Suprapubic skin (tissue), 4 donors: ENCODE measurements at regions not wholly inside any gene's neighbourhood (a gene's known extent, or its start where the extent isn't known, plus 50 kb on each side); places are given as distances from the start of the nearest gene placed in this dataset.
"Not testable (repeated sequence)": the region's sequence is repeated elsewhere in the genome, so short reads cannot be mapped to it uniquely, and the experiment has no call there.

Experiments
- DNase-seq, 2 donors: peaks; one replicate each; pipeline ENCODE4 v3.0.0-alpha.2; 2019; ENCODE audit warnings: low spot score in 2 of 2
- H3K27ac ChIP-seq: fragments of 200-600 bp; sonication (generic); one replicate; pipeline ENCODE4 v1.5.1; 2019
- H3K27me3 ChIP-seq: fragments of 200-600 bp; sonication (generic); one replicate; pipeline ENCODE4 v1.5.1; 2019
- H3K36me3 ChIP-seq: fragments of 200-600 bp; sonication (generic); one replicate; pipeline ENCODE4 v1.5.1; 2019
- H3K4me1 ChIP-seq: fragments of 200-600 bp; sonication (generic); one replicate; pipeline ENCODE4 v1.5.1; 2019
- H3K4me3 ChIP-seq: fragments of 200-600 bp; sonication (generic); one replicate; pipeline ENCODE4 v1.5.1; 2019; ENCODE audit warnings: mild to moderate bottlenecking
- H3K9me3 ChIP-seq: fragments of 200-600 bp; sonication (generic); one replicate; pipeline ENCODE4 v1.5.1; 2019
- CTCF ChIP-seq, 2 donors: fragments of 200-600 bp in 1 of 2; fragments of 450-650 bp in 1 of 2; sonication (generic) in 1 of 2; IDR thresholded peaks; one replicate each; pipeline ENCODE4 v1.5.1; 2016 to 2019; ENCODE audit warnings: antibody characterized with exemption in 2 of 2, mild to moderate bottlenecking in 1 of 2, moderate library complexity in 1 of 2
- EP300 ChIP-seq: sonication (generic); formaldehyde crosslinking; IDR thresholded peaks from one replicate; pipeline ENCODE4 v1.6.1; 2017; ENCODE audit warnings: antibody characterized with exemption
- POLR2A ChIP-seq, 2 donors: fragments of 450-650 bp; IDR thresholded peaks; one replicate each; pipeline ENCODE4 v1.6.1; 2017; ENCODE audit warnings: antibody characterized with exemption in 2 of 2, mild to moderate bottlenecking in 2 of 2, moderate library complexity in 2 of 2
- POLR2AphosphoS5 ChIP-seq, 3 donors: sonication (generic); formaldehyde crosslinking; IDR thresholded peaks; one replicate each; pipeline ENCODE4 v1.6.1; 2017; ENCODE audit warnings: antibody characterized with exemption in 3 of 3
- WGBS: methylation state at CpG from one replicate; pipeline ENCODE4 v1.1.5; 2018; 5-methylcytosine and 5-hydroxymethylcytosine counted together

DNA sequence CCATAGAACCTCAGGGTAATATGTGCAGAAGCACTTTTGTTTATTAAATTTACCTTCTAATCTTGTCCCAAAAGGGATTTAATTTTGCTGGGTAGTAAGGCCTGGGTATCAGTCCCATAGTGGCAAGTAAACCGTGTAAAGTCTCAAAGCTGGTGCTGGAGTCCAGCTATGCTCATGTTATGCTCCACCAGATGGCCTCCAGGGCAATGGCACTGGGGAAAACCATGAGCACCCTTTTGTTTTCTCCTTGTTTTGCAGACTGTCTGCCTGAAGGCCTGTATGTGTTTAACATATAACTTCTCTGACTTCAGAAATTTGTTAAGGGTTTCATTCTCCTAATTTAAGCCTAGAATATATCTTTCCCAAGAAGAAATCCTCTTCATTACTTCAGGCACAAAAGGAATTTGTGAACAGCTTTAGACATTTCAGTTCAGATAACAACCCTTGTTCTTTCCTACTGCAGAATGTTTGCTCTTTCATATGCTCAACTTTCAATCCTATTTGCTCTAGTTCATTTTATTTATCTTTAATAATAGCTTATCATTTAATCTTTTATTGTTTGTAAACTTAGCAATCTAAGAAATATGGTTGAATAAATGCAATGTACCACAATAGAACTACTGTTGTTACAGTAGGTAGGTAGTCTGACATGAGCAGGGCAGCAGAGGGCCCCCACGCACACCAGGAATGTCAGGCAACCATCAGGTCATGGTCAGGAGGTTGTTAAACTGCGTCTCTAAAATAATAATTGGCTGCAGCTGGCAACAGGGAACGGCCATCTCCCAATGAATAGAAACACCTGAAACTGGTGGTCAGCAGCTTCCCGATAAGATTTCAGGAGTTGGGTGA is 162.8 kb downstream of the TENT5A start:
- Histone ChIP-seq H3K27me3 (no peaks in the 10 kb centered on the region), H3K4me3 (no peak overlapping the region), H3K36me3 (no peaks in the 10 kb centered on the region), H3K27ac (no peak overlapping the region), H3K4me1 (peaks cover 4% of the 10 kb centered on the region), H3K9me3 (no peaks in the 10 kb centered on the region)
- WGBS = 66% methylated on average over 5 of the region's 5 CpGs
- DNase-seq = no peak
- TF ChIP-seq CTCF (IDR thresholded peaks at IDR 0.05) (no peak), POLR2AphosphoS5 (IDR thresholded peaks at IDR 0.05) (no peak), POLR2A (IDR thresholded peaks at IDR 0.05) (no peak), EP300 (no peak)

DNA sequence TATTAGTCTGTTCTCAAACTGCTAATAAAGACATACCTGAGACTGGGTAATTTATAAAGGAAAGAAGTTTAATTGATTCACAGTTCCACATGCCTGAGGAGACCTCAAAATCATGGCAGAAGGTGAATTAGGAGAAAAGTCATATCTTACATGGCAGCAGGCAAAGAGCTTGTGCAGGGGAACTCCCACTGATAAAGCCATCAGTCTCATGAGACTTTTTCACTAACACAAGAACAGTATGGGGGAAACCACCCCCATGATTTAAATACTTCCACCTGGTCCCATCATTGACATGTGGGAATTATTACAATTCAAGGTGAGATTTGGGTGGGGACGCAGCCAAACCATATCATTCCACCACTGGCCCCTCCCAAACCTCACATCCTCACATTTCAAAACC is 166.8 kb downstream of the TENT5A start:
- not testable (repeated sequence) for H3K9me3 ChIP-seq, H3K27me3 ChIP-seq, H3K4me1 ChIP-seq, H3K27ac ChIP-seq, H3K36me3 ChIP-seq, DNase-seq, H3K4me3 ChIP-seq
- WGBS = 100% methylated on average over 1 of the region's 1 CpG

- H3K4me1 ChIP-seq, H3K36me3 ChIP-seq, H3K4me3 ChIP-seq, DNase-seq, H3K27me3 ChIP-seq, H3K9me3 ChIP-seq, H3K27ac ChIP-seq: not testable (repeated sequence)
- WGBS = 85% methylated on average over 2 of the region's 2 CpGs
These were observed 168.3 kb downstream of the TENT5A start for GRCh38 chr6:81584156-81584555.

DNA sequence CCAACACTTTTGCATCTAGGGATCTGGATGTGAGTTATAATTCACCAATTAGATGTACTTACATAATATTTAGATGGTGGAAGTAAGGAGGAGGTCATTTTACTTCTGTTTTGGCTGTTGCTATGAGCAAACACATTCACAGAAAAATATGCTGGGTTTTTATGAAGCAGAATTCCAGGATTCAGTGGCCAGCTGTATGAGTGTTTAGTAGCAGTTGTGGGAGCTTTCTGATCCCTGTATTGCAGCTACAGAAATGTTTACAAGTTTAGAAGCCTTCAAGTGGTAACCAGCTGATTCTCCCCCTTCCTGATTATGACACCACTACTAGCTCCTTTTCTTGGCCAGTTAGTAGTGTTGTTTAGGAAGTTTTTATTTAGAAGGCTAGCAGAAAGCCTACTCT is 177.0 kb downstream of the TENT5A start:
- Histone ChIP-seq H3K27ac (no peak overlapping the region), H3K4me1 (no peaks in the 10 kb centered on the region), H3K4me3 (no peak overlapping the region), H3K27me3 (no peaks in the 10 kb centered on the region), H3K36me3 (no peaks in the 10 kb centered on the region), H3K9me3 (no peaks in the 10 kb centered on the region)
- no peak for TF ChIP-seq POLR2A (IDR thresholded peaks at IDR 0.05)
- no peak for TF ChIP-seq CTCF (IDR thresholded peaks at IDR 0.05)
- no peak for TF ChIP-seq EP300
- TF ChIP-seq POLR2AphosphoS5 (IDR thresholded peaks at IDR 0.05) = no peak
- no peak for DNase-seq

GRCh38 chr6:81572020-81572419 is 180.5 kb downstream of the TENT5A start:
- Histone ChIP-seq H3K4me1 (no peaks in the 10 kb centered on the region), H3K4me3 (no peak overlapping the region), H3K36me3 (no peaks in the 10 kb centered on the region), H3K27me3 (no peaks in the 10 kb centered on the region), H3K9me3 (no peaks in the 10 kb centered on the region), H3K27ac (no peak overlapping the region)
- DNase-seq = no peak
- WGBS = 52% methylated on average over 2 of the region's 2 CpGs
- no peak for TF ChIP-seq EP300
- no peak for TF ChIP-seq POLR2A (IDR thresholded peaks at IDR 0.05)
- TF ChIP-seq POLR2AphosphoS5 (IDR thresholded peaks at IDR 0.05) = no peak
- TF ChIP-seq CTCF (IDR thresholded peaks at IDR 0.05) = no peak

DNA sequence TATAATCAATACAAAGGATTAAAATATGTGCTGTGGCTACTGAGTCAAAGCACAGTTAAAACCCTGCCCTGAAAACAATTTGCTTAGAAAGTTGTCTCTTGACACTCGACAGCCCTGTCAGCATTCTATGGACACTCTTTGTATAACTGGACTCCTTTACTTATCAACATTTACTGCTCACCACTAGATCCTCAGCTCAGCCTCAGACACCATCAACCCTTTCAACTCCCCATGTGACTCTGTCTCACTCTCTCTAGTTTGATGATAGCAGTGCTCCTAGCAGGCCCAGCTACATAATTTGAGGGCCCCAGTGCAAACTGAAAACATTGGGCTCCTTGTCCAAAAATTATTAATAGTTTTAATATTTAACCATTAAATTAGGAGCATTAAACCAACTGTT is 181.8 kb downstream of the TENT5A start:
- no peak for DNase-seq
- Histone ChIP-seq H3K9me3 (no peaks in the 10 kb centered on the region), H3K27ac (no peak overlapping the region), H3K27me3 (no peaks in the 10 kb centered on the region), H3K36me3 (no peaks in the 10 kb centered on the region), H3K4me1 (no peaks in the 10 kb centered on the region), H3K4me3 (no peak overlapping the region)
- TF ChIP-seq EP300 (no peak), POLR2AphosphoS5 (IDR thresholded peaks at IDR 0.05) (no peak), CTCF (IDR thresholded peaks at IDR 0.05) (no peak), POLR2A (IDR thresholded peaks at IDR 0.05) (no peak)
- WGBS = 94% methylated on average over 1 of the region's 1 CpG
